ENCODE measurements at regions not wholly inside any gene's neighbourhood (a gene's known extent, or its start where the extent isn't known, plus 50 kb on each side); places are given as distances from the start of the nearest gene placed in this dataset.

DNA sequence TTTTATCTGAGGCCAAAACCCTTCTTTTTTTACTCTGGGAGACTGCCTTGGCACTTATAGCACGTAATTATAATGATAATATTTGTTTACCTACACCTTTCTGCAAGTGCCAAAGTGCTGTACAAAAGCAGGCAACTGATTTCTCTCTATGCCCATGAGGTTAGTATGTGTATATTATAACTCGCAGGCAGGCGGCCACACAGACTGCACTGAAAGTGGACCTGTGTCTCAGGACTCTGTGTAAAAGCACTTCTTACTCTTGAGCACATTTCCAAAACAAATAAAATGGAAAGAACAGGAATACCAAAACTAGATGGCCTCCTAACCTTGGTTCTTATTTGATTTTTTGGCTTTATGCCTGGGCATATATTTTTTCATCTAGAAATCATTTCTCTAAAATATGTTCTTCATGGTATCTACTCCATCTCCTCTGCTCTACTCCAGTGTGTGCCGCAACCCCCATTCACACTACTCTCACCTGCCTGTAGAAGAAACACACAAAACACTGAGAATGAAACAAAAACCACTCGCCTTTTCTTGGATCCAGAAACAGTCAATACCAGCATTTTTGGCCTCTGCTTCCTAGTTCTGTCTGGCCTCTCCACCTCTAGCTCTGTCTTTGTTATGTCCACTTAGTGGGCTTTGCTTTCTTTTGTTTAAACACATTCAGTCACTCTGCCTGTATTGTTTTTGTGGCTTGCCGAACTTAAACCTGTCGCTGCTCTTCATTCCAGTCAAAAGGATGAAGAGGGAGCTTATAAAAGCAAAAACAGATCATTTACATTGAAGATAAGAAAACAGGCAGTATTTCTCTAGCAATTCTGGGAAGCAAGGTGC, 934.5 kb upstream of the TENM3 start:
- no peak overlapping the region for H3K4me3 Mint-ChIP-seq (ENCODE audit: unreplicated experiment)
- CTCF ChIA-PET = interaction anchor here (0.6 kb wide), 2 partner anchors 165 to 326 kb away, joined by 3 to 4 read pairs; no protein-coding TSS in a partner anchor
- no peaks in the 10 kb centered on the region for H3K9me3 Mint-ChIP-seq (ENCODE audit: unreplicated experiment)
- TF ChIP-seq, protein P1, sequence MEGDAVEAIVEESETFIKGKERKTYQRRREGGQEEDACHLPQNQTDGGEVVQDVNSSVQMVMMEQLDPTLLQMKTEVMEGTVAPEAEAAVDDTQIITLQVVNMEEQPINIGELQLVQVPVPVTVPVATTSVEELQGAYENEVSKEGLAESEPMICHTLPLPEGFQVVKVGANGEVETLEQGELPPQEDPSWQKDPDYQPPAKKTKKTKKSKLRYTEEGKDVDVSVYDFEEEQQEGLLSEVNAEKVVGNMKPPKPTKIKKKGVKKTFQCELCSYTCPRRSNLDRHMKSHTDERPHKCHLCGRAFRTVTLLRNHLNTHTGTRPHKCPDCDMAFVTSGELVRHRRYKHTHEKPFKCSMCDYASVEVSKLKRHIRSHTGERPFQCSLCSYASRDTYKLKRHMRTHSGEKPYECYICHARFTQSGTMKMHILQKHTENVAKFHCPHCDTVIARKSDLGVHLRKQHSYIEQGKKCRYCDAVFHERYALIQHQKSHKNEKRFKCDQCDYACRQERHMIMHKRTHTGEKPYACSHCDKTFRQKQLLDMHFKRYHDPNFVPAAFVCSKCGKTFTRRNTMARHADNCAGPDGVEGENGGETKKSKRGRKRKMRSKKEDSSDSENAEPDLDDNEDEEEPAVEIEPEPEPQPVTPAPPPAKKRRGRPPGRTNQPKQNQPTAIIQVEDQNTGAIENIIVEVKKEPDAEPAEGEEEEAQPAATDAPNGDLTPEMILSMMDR (IDR thresholded peaks at IDR 0.05; ENCODE audit: unreplicated experiment) = no peak
- no peak for DNase-seq (ENCODE audit: unreplicated experiment)
- POLR2A ChIA-PET = no interaction called here
- no peak overlapping the region for H3K27ac Mint-ChIP-seq (ENCODE audit: low read depth, unreplicated experiment)
- BruUV-seq (replicated peaks) = no TSS peak
- H3K27me3 Mint-ChIP-seq (ENCODE audit: insufficient read depth, unreplicated experiment) = no peaks in the 10 kb centered on the region
- H3K4me1 Mint-ChIP-seq (ENCODE audit: insufficient read depth, unreplicated experiment) = no peaks in the 10 kb centered on the region
- intact Hi-C loops (cut with micrococcal nuclease) = no loop called here
- no peaks in the 10 kb centered on the region for H3K36me3 Mint-ChIP-seq (ENCODE audit: insufficient read depth, unreplicated experiment)

DNA sequence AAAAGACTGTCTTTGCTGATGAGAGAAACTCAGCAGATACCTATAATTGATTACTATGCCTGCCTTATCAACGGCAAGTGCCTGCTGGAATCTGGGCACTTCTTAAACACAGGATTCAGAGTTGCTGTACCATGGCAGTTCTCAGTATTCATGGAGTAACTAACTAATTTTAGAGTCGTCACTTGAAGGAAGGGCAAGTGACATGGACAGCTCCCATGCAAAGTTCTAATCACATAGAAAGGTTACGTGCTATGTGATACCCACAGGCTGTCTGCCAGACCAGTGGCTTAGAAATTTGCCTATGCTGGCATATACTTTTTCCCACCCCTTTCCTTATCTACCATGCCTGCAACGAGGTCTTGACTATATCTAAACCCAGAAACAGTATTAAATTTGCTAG, 931.1 kb upstream of the TENM3 start:
- Mint-ChIP-seq H3K36me3 (ENCODE audit: insufficient read depth, unreplicated experiment) (no peaks in the 10 kb centered on the region), H3K27ac (ENCODE audit: low read depth, unreplicated experiment) (no peak overlapping the region), H3K4me3 (ENCODE audit: unreplicated experiment) (no peak overlapping the region), H3K9me3 (ENCODE audit: unreplicated experiment) (no peaks in the 10 kb centered on the region), H3K4me1 (ENCODE audit: insufficient read depth, unreplicated experiment) (no peaks in the 10 kb centered on the region), H3K27me3 (ENCODE audit: insufficient read depth, unreplicated experiment) (no peaks in the 10 kb centered on the region)
- DNase-seq (ENCODE audit: unreplicated experiment) = no peak
- BruUV-seq (replicated peaks) = no TSS peak
- TF ChIP-seq, protein P1 (IDR thresholded peaks at IDR 0.05; ENCODE audit: unreplicated experiment) = no peak
- POLR2A ChIA-PET = no interaction called here
- intact Hi-C loops (cut with micrococcal nuclease) = no loop called here
- CTCF ChIA-PET = interaction anchor here (0.6 to 0.7 kb wide), 2 partner anchors 32 to 220 kb away, joined by 3 read pairs; no protein-coding TSS in a partner anchor

DNA sequence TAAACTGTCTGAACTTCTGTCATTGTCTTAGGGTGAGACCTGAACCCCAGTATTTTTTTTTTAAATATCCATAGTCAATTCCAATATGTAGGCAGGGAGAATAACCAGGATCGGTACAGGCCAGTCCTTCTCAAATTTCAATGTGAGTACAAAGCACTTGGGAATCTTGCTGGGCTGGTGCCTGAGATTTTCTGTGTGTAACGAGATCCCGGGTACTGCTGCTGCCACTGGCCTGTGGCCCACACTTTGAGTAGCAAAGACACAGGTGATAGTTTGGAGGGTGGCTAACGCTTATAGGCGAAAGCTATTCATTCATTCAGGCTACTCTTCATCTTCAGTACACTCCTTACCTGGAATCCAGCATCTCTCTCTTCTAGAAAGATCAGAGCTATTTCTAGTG, 923.6 kb upstream of the TENM3 start:
- BruUV-seq (replicated peaks) = no TSS peak
- TF ChIP-seq, protein P1 (IDR thresholded peaks at IDR 0.05; ENCODE audit: unreplicated experiment) = no peak
- Mint-ChIP-seq H3K4me1 (ENCODE audit: insufficient read depth, unreplicated experiment) (no peaks in the 10 kb centered on the region), H3K4me3 (ENCODE audit: unreplicated experiment) (no peak overlapping the region), H3K9me3 (ENCODE audit: unreplicated experiment) (no peaks in the 10 kb centered on the region), H3K36me3 (ENCODE audit: insufficient read depth, unreplicated experiment) (no peaks in the 10 kb centered on the region), H3K27me3 (ENCODE audit: insufficient read depth, unreplicated experiment) (no peaks in the 10 kb centered on the region), H3K27ac (ENCODE audit: low read depth, unreplicated experiment) (no peak overlapping the region)
- ChIA-PET POLR2A (no interaction called here), CTCF (interaction anchor here (0.7 kb wide), 1 partner anchor 14 kb away, joined by 4 read pairs; no protein-coding TSS in a partner anchor)
- no peak for DNase-seq (ENCODE audit: unreplicated experiment)
- intact Hi-C loops (cut with micrococcal nuclease) = no loop called here

GRCh38 chr4:181323061-181323460, 920.1 kb upstream of the TENM3 start:
- H3K4me3 Mint-ChIP-seq (ENCODE audit: unreplicated experiment) = no peak overlapping the region
- ChIA-PET CTCF (no interaction called here), POLR2A (no interaction called here)
- H3K4me1 Mint-ChIP-seq (ENCODE audit: insufficient read depth, unreplicated experiment) = no peaks in the 10 kb centered on the region
- no TSS peak for BruUV-seq (replicated peaks)
- TF ChIP-seq, protein P1 (IDR thresholded peaks at IDR 0.05; ENCODE audit: unreplicated experiment) = no peak
- H3K9me3 Mint-ChIP-seq (ENCODE audit: unreplicated experiment) = no peaks in the 10 kb centered on the region
- no peaks in the 10 kb centered on the region for H3K36me3 Mint-ChIP-seq (ENCODE audit: insufficient read depth, unreplicated experiment)
- H3K27ac Mint-ChIP-seq (ENCODE audit: low read depth, unreplicated experiment) = no peak overlapping the region
- no peak for DNase-seq (ENCODE audit: unreplicated experiment)
- H3K27me3 Mint-ChIP-seq (ENCODE audit: insufficient read depth, unreplicated experiment) = no peaks in the 10 kb centered on the region
- intact Hi-C loops (cut with micrococcal nuclease) = no loop called here
